HG03521 (cell line): ENCODE measurements at regions not wholly inside any gene's neighbourhood (a gene's known extent, or its start where the extent isn't known, plus 50 kb on each side); places are given as distances from the start of the nearest gene placed in this dataset.

Source experiments
- ATAC-seq: cut with Tn5 transposase; IDR thresholded peaks from one replicate; pipeline ENCODE4 v1.9.1; 2021; ENCODE audit warnings: mild to moderate bottlenecking, moderate library complexity; ENCODE audit not compliant: unreplicated experiment

- ATAC-seq, result no peak
These were observed 297.1 kb downstream of the SATB1 start for GRCh38 chr3:18127859-18128681.

- ATAC-seq, result peak; percentile 90
These were observed 297.8 kb downstream of the SATB1 start for GRCh38 chr3:18127174-18127858.

- ATAC-seq, result no peak
These were observed 298.4 kb downstream of the SATB1 start for GRCh38 chr3:18126772-18127171.

- no peak for ATAC-seq
These were observed 300.6 kb downstream of the SATB1 start for GRCh38 chr3:18124501-18124900.

- no peak for ATAC-seq
These were observed 302.9 kb downstream of the SATB1 start for GRCh38 chr3:18122264-18122663.

GRCh38 chr3:18121020-18121419, 304.1 kb downstream of the SATB1 start:
- no peak for ATAC-seq

- no peak for ATAC-seq
These were observed 305.3 kb downstream of the SATB1 start for GRCh38 chr3:18119866-18120265.

- no peak for ATAC-seq
These were observed 310.2 kb downstream of the SATB1 start for GRCh38 chr3:18114894-18115293.

- no peak for ATAC-seq
These were observed 311.7 kb downstream of the SATB1 start for GRCh38 chr3:18113417-18113816.

GRCh38 chr3:18112674-18113375, 312.3 kb downstream of the SATB1 start:
- no peak for ATAC-seq

GRCh38 chr3:18111796-18112232, 313.3 kb downstream of the SATB1 start:
- peak; percentile 81 for ATAC-seq

- ATAC-seq, result no peak
These were observed 321.5 kb downstream of the SATB1 start for GRCh38 chr3:18103591-18103990.

- ATAC-seq, result no peak
These were observed 325.0 kb downstream of the SATB1 start for GRCh38 chr3:18100121-18100520.

- ATAC-seq, result no peak
These were observed 325.5 kb downstream of the SATB1 start for GRCh38 chr3:18099611-18100010.

- no peak for ATAC-seq
These were observed 326.1 kb downstream of the SATB1 start for GRCh38 chr3:18098960-18099587.

GRCh38 chr3:18097989-18098388, 327.1 kb downstream of the SATB1 start:
- no peak for ATAC-seq

- ATAC-seq, result no peak
These were observed 327.7 kb downstream of the SATB1 start for GRCh38 chr3:18097473-18097872.

GRCh38 chr3:18092726-18093125, 332.4 kb downstream of the SATB1 start:
- ATAC-seq, result no peak

GRCh38 chr3:18090377-18090776, 334.8 kb downstream of the SATB1 start:
- ATAC-seq, result no peak

GRCh38 chr3:18087988-18088387, 337.2 kb downstream of the SATB1 start:
- ATAC-seq, result no peak

- no peak for ATAC-seq
These were observed 338.4 kb downstream of the SATB1 start for GRCh38 chr3:18086760-18087159.
